Activated naive CD4-positive, alpha-beta T cell treated with anti-CD3 and anti-CD28 coated beads, Interleukin-2, amount 50 U/mL, for 72 hours (primary cell): ENCODE measurements at regions not wholly inside any gene's neighbourhood (a gene's known extent, or its start where the extent isn't known, plus 50 kb on each side); places are given as distances from the start of the nearest gene placed in this dataset.

Source experiments
- ATAC-seq, 2 donors: fragments of 150-1000 bp; cut with Tn5 transposase; 2 replicates each; pipeline ENCODE4 v1.10.0; 2021; ENCODE audit warnings: mild to moderate bottlenecking in 2 of 2, moderate library complexity in 2 of 2
- DNase-seq, 2 donors: peaks; one replicate each; pipeline ENCODE4 v3.0.0; 2021 to 2022; ENCODE audit warnings: low spot score in 2 of 2
- H3K27ac Mint-ChIP-seq, 2 donors: one replicate each; pipeline ENCODE4 v1.8.0; 2022; ENCODE audit warnings: mild to moderate bottlenecking in 2 of 2, mixed read lengths in 2 of 2
- H3K36me3 Mint-ChIP-seq, 2 donors: one replicate each; pipeline ENCODE4 v1.8.0; 2022; ENCODE audit warnings: mixed read lengths in 2 of 2
- H3K9me3 Mint-ChIP-seq, 2 donors: one replicate each; pipeline ENCODE4 v1.8.0; 2022; ENCODE audit warnings: mixed read lengths in 2 of 2

- Mint-ChIP-seq H3K27ac (no peak overlapping the region), H3K36me3 (no peaks in the 10 kb centered on the region), H3K9me3 (no peaks in the 10 kb centered on the region)
- no peak for ATAC-seq
- DNase-seq: no peak
These were observed 524.3 kb downstream of the RASEF start for GRCh38 chr9:82538634-82539033.

DNA sequence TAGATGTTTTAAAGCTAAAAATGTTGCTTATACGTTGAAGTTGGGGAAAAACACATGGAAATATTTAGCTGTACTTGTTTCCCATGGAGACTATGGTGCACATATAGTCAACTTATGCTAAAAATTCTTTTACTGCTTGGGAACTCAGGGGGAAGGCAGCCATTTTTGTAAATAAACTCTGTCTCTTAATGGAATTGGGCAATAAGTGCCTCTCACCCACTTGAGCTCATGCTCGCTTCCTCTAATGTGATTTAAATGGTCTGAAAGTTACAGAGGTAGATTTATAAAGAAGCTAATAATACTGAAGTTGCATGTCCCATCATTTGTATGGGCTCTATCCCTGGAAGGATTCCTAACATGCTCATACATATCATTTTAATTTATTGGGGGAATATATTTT is 523.8 kb downstream of the RASEF start:
- Mint-ChIP-seq H3K27ac (no peak overlapping the region), H3K36me3 (no peaks in the 10 kb centered on the region), H3K9me3 (no peaks in the 10 kb centered on the region)
- no peak for ATAC-seq
- DNase-seq: no peak

GRCh38 chr9:82539856-82540579 is 522.9 kb downstream of the RASEF start:
- ATAC-seq (no peak), DNase-seq (no peak)
- peaks cover 0 to 3% of the 10 kb centered on the region in 2 donors for H3K9me3 Mint-ChIP-seq
- no peaks in the 10 kb centered on the region for H3K36me3 Mint-ChIP-seq
- H3K27ac Mint-ChIP-seq: no peak overlapping the region

DNA sequence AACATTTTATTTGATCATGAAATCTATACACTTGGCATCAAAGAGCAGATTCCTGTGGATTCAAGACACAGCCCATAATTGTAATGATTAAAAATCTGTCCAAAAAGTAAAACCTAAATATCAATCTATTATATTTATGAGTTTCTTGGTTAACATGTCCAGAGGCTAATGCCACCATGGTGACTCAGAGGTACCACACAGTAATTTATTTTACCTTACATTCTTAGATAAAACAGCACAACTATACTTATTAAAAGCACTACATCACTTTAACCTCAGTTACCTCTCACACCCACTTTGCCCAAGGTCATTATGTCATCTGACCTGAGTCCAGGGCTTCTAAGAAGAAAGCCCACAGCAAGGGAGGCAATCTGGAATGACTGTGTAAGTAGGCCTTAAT is 519.2 kb downstream of the RASEF start:
- ATAC-seq: no peak
- Mint-ChIP-seq H3K9me3 (peaks cover 5 to 11% of the 10 kb centered on the region in 2 donors), H3K27ac (no peak overlapping the region), H3K36me3 (no peaks in the 10 kb centered on the region)
- DNase-seq: no peak

GRCh38 chr9:82546136-82546535 is 516.8 kb downstream of the RASEF start:
- ATAC-seq (no peak), DNase-seq (no peak)
- Mint-ChIP-seq H3K9me3 (peaks cover 5 to 11% of the 10 kb centered on the region in 2 donors), H3K27ac (no peak overlapping the region), H3K36me3 (no peaks in the 10 kb centered on the region)

DNA sequence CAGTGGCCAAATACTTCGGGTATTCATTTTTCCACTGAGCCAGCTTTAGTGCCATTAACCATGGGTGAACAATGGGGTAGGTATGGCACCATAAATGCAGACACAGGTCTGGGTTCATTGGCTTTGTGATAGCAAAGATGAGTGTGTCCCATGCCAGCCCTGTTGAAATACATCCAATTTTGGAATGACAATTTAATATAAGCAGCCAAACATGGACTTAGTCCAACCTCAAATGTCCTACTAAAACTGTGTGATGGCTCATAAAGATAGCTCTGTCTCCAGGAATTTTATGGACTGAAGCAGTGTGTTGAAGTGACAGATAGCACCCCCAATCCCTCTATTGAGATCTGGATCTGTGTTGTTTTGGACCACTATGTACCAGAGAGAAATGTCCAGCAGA is 514.9 kb downstream of the RASEF start:
- ATAC-seq (no peak), DNase-seq (no peak)
- H3K27ac Mint-ChIP-seq: no peak overlapping the region
- no peaks in the 10 kb centered on the region for H3K36me3 Mint-ChIP-seq
- peaks cover 5 to 11% of the 10 kb centered on the region in 2 donors for H3K9me3 Mint-ChIP-seq

- no peak for DNase-seq
- ATAC-seq: no peak
- H3K9me3 Mint-ChIP-seq: peaks cover 5 to 11% of the 10 kb centered on the region in 2 donors
- no peaks in the 10 kb centered on the region for H3K36me3 Mint-ChIP-seq
- no peak overlapping the region for H3K27ac Mint-ChIP-seq
These were observed 513.6 kb downstream of the RASEF start for GRCh38 chr9:82549174-82549821.

- H3K36me3 Mint-ChIP-seq: no peaks in the 10 kb centered on the region
- peaks cover 0 to 2% of the 10 kb centered on the region in 2 donors for H3K9me3 Mint-ChIP-seq
- no peak overlapping the region for H3K27ac Mint-ChIP-seq
- DNase-seq (no peak), ATAC-seq (no peak)
These were observed 510.2 kb downstream of the RASEF start for GRCh38 chr9:82552784-82553183.

DNA sequence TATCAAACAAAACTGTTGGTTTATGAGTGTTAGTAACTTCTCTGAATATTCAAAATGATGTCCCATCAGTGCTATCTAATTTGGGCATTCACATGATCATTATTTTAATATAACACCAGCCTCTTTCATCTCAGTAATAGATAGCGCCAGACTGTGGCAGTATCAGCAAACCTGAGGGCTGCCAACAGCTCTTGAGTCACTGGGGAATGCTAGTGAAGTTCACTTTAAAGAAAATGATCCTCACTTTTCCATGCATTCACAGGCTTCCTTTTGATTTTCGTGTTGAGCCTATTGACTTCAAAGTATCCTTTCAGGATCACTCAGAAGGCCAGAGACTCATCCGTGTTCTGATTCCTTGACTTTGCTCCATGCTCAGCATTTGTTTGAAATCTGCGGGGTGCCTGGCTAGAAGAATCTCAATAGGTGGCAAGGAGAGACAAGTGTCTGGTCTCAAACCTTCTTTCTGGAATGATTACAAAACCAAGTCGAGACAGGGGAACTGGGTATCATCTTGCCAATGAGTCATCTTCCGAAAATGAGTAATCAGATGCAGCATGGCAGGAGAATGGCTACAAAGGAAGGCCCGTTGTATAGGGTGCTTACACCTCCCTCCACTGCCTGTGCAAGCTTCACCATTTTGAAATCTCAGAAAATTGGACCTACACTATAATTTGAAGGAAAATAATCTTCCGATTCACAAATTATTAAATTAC is 509.1 kb downstream of the RASEF start:
- no peak overlapping the region for H3K27ac Mint-ChIP-seq

GRCh38 chr9:82554381-82554780 is 508.6 kb downstream of the RASEF start:
- Mint-ChIP-seq H3K36me3 (no peaks in the 10 kb centered on the region), H3K27ac (no peak overlapping the region)
- ATAC-seq: no peak

More for the DNA sequence above, 509.1 kb downstream of the RASEF start:
- DNase-seq (no peak), ATAC-seq (no peak)
- peaks cover 0 to 2% of the 10 kb centered on the region in 2 donors for H3K9me3 Mint-ChIP-seq
- H3K36me3 Mint-ChIP-seq: no peaks in the 10 kb centered on the region

DNA sequence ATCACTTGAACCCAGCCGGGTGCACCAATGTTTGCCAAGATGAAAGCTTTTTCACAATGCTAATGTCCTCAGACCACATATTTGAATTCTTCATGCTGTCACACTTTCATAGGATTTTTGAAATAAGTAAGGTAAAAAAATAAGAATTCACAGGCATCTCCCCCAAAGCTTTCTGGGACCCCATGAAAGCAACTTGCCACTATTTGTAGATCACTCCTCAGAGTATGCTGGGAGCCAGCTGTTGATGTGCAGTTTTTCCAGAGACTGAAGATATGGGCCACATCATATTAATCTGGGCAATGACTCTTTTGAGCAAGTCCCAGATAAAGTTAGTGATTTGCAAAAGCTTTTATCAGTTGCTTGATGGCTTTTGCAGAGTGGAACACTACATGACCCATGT is 507.9 kb downstream of the RASEF start:
- peaks cover 0 to 6% of the 10 kb centered on the region in 2 donors for H3K9me3 Mint-ChIP-seq
- H3K36me3 Mint-ChIP-seq: no peaks in the 10 kb centered on the region
- no peak overlapping the region for H3K27ac Mint-ChIP-seq
- ATAC-seq: no peak
- no peak for DNase-seq

More at GRCh38 chr9:82554381-82554780, 508.6 kb downstream of the RASEF start:
- peaks cover 0 to 4% of the 10 kb centered on the region in 2 donors for H3K9me3 Mint-ChIP-seq
- no peak for DNase-seq

DNA sequence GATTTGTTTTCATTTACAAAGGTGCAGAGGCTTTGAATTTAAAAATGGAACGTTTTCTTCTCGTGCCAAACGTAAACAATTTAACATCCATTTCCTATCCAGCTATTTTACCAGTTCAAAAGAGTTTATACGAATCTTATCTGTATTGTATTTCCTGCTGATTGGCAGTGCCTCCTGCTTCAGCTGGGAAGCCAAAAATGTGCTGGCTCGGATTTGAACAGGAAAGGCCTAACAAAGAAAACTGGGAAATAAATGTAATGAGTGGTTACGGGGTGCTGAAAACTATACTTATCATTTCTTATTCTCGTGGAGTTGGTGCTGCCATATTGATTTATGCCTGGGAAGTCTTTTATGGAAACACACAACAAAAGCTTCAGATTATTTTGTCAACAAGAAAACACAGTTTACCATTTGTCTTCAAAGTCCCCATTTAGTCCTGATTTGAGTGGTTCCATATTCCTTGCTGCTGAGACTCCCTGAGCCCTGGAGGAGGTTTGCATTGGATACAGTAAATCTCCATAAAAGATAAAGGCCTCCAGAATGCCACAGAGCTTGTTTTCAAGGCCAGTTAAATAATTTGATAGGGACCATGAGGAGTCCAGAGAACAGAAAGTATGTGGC is 507.4 kb downstream of the RASEF start:
- Mint-ChIP-seq H3K36me3 (no peaks in the 10 kb centered on the region), H3K27ac (no peak overlapping the region), H3K9me3 (peaks cover 0 to 6% of the 10 kb centered on the region in 2 donors)
- DNase-seq (no peak), ATAC-seq (no peak)

- Mint-ChIP-seq H3K36me3 (no peaks in the 10 kb centered on the region), H3K27ac (no peak overlapping the region), H3K9me3 (peaks cover 0 to 10% of the 10 kb centered on the region in 2 donors)
- ATAC-seq (no peak), DNase-seq (no peak)
These were observed 504.6 kb downstream of the RASEF start for GRCh38 chr9:82558346-82558745.

DNA sequence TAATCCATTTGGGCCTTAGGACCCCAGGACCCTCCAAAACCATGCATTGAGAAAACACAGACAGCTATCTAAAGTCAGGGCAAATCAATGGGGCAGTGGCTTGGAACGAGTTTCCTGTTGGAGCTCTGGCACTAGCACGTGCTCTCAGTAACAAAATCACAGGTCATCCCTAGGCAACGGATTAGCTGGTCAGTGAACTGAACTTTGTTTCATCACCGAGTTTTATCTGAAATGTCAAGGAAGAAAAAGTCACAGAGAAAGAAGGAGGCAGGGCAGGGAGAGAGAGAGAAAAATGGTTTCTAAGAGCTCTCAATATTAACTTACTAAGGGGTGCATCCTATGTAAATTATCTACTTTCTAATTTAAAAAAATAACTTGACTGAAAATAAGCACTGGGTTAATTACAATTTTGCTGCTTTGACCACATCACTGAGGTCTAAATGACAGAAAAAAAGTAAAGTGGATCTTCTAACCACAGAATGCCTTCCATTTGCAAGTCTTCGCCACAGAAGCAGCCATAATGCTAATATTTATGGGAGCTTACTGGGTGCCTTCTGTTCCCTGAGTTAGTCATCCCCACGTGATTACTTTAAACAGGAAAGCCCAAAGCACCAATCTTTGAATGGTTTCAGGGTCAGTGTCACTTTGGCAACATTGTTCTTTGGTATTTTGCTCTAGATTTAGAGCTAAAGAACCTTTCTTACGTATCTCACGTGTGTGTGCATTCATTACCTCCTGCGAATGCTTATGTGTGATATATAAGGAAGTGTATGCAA is 503.9 kb downstream of the RASEF start:
- no peak for DNase-seq
- no peak for ATAC-seq
- H3K36me3 Mint-ChIP-seq: no peaks in the 10 kb centered on the region
- no peak overlapping the region for H3K27ac Mint-ChIP-seq
- peaks cover 0 to 10% of the 10 kb centered on the region in 2 donors for H3K9me3 Mint-ChIP-seq

DNA sequence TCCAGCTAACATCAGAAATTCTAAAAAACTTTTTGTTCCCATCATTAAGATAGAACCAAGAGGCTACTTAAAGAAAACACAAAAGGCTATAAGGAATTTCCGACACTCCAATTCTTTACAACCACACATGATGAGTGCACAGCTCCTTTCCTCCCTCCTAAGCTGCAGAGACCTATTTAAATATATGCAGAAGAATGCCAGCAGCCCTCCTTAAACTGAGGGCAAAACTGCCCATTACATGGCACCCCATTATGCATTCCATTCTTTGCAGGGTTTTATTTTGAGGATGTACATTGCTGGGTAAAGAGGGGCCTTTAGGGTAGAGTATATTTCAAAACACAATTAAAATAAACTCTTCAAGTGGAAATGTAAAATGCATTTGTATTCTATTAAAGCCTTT is 502.9 kb downstream of the RASEF start:
- no peak for DNase-seq
- ATAC-seq: no peak
- peaks cover 3 to 10% of the 10 kb centered on the region in 2 donors for H3K9me3 Mint-ChIP-seq
- no peak overlapping the region for H3K27ac Mint-ChIP-seq
- no peaks in the 10 kb centered on the region for H3K36me3 Mint-ChIP-seq

DNA sequence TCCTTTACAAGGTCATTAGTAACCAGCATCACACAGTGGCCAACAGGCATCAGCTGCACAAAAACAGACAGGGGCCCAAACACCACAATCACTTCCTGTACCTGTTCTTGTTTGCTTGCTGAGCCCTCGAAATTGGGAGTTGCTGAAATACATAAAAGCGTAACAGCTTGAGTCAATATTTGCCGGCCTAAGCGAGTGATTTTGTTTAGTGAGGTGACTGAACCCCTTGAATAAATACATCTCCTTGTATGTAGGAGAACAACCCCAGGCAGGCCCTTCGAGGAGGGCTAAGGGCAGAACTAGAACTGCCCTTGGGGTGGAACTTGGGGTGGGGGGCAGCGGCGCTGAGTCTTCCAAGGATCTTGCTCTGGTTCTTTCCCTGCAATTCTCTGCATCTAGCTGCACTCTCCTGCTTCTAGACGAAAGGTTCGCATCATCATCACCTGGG is 502.5 kb downstream of the RASEF start:
- ATAC-seq: no peak
- H3K27ac Mint-ChIP-seq: no peak overlapping the region

More for the DNA sequence above, 502.5 kb downstream of the RASEF start:
- H3K9me3 Mint-ChIP-seq: peaks cover 8 to 10% of the 10 kb centered on the region in 2 donors
- no peaks in the 10 kb centered on the region for H3K36me3 Mint-ChIP-seq
- no peak for DNase-seq
